DMS153 treated with DMSO at 0.1 percent for 48 hours (cell line): ENCODE measurements at regions not wholly inside any gene's neighbourhood (a gene's known extent, or its start where the extent isn't known, plus 50 kb on each side); places are given as distances from the start of the nearest gene placed in this dataset.

ENCODE experiments used
- DNase-seq: peaks from one replicate; lab custom pipeline; 2025; ENCODE audit not compliant: unreplicated experiment; lab: John Stamatoyannopoulos, UW

DNA sequence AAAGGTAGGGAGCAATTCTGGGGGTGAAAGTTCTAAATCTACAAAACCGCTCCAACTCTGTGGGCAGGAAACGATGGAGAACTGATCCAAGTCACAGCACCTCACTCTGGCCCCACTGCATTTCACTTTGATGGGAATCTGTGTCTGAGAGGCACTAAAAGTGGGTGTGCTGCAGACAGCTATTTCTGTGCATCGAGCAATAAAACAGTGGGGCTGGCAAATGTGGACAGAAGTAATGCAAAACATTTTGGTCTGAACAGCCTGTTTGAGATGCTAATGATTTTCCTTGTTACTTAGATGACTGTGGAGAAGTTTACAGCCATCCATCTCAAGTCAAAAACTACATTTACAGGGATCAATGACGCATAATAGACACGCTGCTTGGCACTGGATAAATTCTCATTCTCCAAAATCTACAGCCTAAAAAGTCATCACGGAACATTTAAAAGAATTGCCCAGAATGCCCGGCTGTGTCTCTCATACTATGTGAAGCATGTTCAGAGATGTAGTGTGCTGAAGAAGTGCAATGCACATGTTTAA lies 1671.6 kb upstream of the TENM3 start:
- DNase-seq: no peak

DNA sequence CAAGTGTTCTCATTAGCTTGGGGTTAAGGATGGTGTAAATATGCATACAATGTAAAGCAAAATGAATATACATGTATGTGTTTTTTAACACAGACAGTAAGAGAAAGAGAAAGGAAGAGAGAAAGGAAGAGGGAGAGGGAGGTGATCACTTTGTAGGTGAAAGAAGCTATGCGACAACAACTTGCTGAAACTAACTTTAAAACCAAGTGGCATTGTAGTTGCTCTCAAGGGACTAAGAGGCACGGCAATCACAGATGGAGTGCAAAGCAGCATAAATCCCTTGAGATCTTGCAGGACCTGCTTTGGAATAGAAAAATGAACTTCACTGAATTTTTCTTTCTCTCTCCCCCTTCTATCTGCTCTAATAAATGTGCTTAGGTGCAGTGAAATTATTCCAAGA lies 1665.0 kb upstream of the TENM3 start:
- no peak for DNase-seq

- DNase-seq: no peak
Measured at GRCh38 chr4:180581061-180581460, 1662.1 kb upstream of the TENM3 start.

- no peak for DNase-seq
Measured at GRCh38 chr4:180587379-180587778, 1655.8 kb upstream of the TENM3 start.

- DNase-seq: no peak
Measured at GRCh38 chr4:180589575-180589974, 1653.6 kb upstream of the TENM3 start.

DNA sequence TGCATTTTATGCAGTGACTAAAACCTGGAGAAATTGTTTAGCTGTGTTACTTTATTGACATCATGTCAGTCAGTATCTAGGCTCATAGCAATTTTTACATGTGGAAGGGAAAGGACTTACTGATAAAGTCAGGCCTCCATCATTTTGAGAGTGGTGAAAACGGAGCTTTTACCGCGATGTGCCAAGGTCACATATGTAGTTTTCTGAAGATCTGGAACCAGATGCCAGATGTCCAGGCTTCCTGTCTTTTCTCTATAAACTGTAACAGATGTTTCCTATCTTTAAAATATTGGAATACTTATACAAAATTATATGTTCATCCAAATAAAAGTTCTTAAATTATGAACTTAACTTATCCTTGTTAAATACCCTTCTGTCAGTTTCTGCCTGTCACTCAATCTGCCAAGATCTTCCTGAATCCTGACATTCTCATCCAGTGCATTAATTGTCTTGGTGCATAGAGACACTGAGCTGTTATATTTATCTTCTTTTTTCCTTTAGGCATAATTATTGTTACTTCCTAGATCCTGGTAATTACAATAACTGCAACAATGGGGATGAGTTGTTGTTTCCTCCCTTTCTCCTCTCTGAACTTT lies 1646.2 kb upstream of the TENM3 start:
- DNase-seq: no peak

DNA sequence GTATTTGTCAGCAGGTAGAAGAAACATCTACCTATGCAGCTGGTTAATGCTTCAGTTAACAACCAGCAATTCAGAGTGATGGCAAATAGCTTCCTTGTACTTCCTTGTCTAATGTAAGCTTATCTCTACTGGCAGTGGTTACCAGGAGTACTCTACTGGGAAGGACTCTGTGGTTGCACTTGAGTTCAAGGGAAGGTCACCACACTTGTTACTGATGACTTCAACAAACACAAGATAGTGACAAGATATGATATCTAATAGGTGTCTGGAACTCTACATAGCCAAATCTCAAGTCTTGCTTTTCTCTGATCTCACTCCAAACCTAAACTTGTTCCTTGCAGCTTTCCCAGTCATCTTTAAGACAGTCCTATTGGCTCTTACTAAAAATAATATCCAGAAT lies 1644.9 kb upstream of the TENM3 start:
- no peak for DNase-seq

DNA sequence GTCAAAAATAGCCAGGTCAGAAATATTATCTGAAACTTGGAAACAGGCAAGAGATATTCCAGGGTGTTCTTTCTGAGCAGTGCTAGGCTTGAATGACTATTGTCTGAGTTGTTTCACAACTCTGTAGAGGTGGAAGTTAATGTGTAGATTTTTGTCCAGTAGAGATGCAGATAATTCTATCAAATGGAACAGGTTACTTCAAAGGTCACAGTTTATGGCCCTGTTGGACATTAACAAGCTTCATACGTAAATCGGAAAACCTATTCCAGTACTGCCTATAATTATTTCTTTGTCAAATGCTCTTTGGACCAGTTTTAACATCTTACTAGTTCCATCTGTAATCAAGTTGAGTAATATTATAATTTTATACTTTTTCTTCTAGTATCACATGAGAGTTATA lies 1639.4 kb upstream of the TENM3 start:
- DNase-seq: no peak

GRCh38 chr4:180610324-180610723 lies 1632.9 kb upstream of the TENM3 start:
- no peak for DNase-seq

- DNase-seq: no peak
Measured at GRCh38 chr4:180615746-180616145, 1627.5 kb upstream of the TENM3 start.

- no peak for DNase-seq
Measured at GRCh38 chr4:180617196-180617595, 1626.0 kb upstream of the TENM3 start.

DNA sequence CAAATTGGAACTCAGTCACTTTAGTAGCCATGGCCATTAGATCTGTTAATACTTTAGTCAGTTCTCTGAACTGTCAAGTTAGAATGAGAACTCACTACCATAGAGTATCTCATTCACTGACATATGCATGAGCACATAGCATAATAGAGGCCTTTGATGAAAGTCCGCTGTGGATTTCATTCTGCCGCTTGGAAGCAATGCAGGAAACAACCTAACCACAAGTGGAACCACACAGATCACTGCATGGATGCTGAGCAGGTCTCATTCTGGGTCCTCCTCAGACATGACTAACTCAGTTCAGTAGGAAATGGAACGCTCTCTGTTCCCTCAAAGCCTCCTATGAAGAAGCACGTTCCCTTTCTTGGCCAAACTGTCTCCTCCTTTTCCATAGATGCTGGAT lies 1624.8 kb upstream of the TENM3 start:
- no peak for DNase-seq

GRCh38 chr4:180619440-180619839 lies 1623.8 kb upstream of the TENM3 start:
- DNase-seq: no peak

GRCh38 chr4:180622254-180622653 lies 1620.9 kb upstream of the TENM3 start:
- no peak for DNase-seq

DNA sequence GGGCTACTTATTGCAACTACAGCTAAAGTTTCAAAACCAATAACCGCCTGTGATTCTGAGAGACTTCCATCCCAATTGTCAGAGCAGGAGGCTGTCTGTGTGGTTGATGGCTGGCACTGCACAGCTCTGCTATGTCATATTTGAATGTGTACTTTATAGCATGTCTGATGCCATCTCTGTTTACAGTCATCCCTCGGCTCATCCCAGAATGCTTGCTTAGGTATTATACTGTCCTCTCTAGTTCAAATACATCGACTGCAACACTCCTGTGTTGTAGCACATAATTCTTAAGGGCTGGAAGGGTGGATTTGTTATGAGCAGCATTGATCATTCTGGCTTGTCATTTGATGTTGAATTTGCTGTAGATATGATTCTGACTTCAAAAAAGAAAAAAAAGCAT lies 1617.5 kb upstream of the TENM3 start:
- no peak for DNase-seq

- no peak for DNase-seq
Measured at GRCh38 chr4:180630012-180630665, 1613.1 kb upstream of the TENM3 start.

GRCh38 chr4:180634306-180634705 lies 1608.9 kb upstream of the TENM3 start:
- DNase-seq: no peak

DNA sequence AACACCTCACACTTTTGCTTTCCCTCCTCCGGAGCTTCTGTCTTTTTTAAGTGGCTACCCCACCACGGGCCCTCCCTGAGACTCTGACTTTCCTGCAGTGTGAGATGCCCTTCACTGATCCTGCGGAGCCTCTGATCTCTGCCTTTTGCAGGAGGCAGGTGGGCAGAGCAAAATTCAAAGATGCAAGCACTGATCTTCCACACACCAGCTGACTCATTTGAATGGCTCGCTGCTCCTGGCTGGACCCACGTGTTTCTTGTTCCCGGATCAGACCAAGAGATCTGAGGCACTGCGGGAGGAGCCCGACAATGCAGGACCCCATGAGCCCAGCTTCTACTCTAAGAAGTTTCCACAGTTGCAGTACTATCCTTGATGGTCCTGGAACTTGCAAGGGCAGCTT lies 1607.9 kb upstream of the TENM3 start:
- no peak for DNase-seq

- DNase-seq: no peak
Measured at GRCh38 chr4:180636696-180637404, 1606.4 kb upstream of the TENM3 start.

GRCh38 chr4:180637616-180638015 lies 1605.6 kb upstream of the TENM3 start:
- DNase-seq: no peak

DNA sequence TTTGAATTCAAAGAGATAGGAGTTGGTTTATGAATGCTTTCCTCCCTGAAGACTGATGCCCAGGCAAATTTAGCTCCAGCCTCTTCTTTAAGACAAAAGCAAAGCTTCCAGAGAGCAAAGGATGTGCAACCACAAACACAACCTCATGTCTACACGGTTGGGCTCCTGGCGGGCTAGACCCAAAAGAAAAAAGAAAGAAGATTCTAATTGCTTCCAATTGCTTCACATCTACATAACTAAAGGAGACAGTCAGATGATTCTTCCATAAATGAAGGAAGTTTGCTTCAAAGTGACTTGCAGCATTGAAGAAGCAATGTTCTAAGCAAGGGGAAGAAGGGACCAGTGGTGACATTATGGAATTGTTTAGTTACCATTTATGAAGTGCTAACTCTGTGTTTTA lies 1603.0 kb upstream of the TENM3 start:
- no peak for DNase-seq

DNA sequence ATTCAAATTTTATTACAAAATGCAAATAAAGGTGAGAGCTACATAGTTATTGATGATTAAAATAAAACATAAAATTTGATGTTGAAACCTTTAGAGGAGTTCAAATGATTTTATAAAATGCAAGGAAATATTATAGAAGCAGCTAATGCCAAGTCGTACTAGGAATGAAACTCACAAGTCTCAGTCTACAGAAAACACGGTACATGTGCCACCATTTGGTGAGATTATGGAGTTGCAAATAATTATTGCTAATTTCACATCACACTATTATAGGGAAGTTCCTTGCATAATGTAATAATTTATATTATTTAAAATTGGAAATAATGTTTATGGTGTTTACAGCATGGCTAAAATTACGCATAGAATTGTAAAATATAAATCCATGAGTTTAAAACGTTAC lies 1601.7 kb upstream of the TENM3 start:
- DNase-seq: no peak
